HEK293T (cell line): ENCODE measurements at regions not wholly inside any gene's neighbourhood (a gene's known extent, or its start where the extent isn't known, plus 50 kb on each side); places are given as distances from the start of the nearest gene placed in this dataset.
"Not testable (repeated sequence)": the region's sequence is repeated elsewhere in the genome, so short reads cannot be mapped to it uniquely, and the experiment has no call there.

Experiments used
- BHLHE40 ChIP-seq: fragments of 450-650 bp; IDR thresholded peaks from 2 replicates; pipeline ENCODE4 v1.6.1; 2016; ENCODE audit warnings: mild to moderate bottlenecking, moderate library complexity, borderline replicate concordance
- FOXA1 ChIP-seq: fragments of 450-650 bp; IDR thresholded peaks from 2 replicates; pipeline ENCODE4 v1.6.1; 2016; ENCODE audit warnings: mild to moderate bottlenecking
- FOXM1 ChIP-seq: fragments of 450-650 bp; IDR thresholded peaks from 2 replicates; pipeline ENCODE4 v1.6.1; 2017; ENCODE audit warnings: mild to moderate bottlenecking, borderline replicate concordance

GRCh38 chr2:90359887-90360730, 1668.6 kb downstream of the RPIA start:
- TF ChIP-seq BHLHE40, FOXA1, FOXM1: not testable (repeated sequence)
